Thymus (tissue), 11 donors: ENCODE measurements at regions not wholly inside any gene's neighbourhood (a gene's known extent, or its start where the extent isn't known, plus 50 kb on each side); places are given as distances from the start of the nearest gene placed in this dataset.
"Not testable (repeated sequence)": the region's sequence is repeated elsewhere in the genome, so short reads cannot be mapped to it uniquely, and the experiment has no call there.

Experiments
- DNase-seq, 9 donors: peaks; one replicate each; pipeline ENCODE4 v3.0.0-alpha.2; 2013; ENCODE audit warnings: low spot score in 9 of 9, low read depth in 6 of 9, missing footprints in 1 of 9
- H3K27ac ChIP-seq, 2 donors: one replicate each; pipeline ENCODE4 v1.5.1; 2013; ENCODE audit warnings: control low read depth in 1 of 2, low read depth in 1 of 2, low read length in 1 of 2, mild to moderate bottlenecking in 1 of 2, moderate library complexity in 1 of 2
- H3K27me3 ChIP-seq, 2 donors: one replicate each; pipeline ENCODE4 v1.5.1; 2013; ENCODE audit warnings: low read length in 1 of 2; ENCODE audit not compliant: control insufficient read depth in 2 of 2, insufficient read depth in 1 of 2
- H3K36me3 ChIP-seq, 2 donors: one replicate each; pipeline ENCODE4 v1.5.1; 2013; ENCODE audit warnings: low read length in 1 of 2, mild to moderate bottlenecking in 1 of 2, moderate library complexity in 1 of 2; ENCODE audit not compliant: control insufficient read depth in 2 of 2, insufficient read depth in 2 of 2
- H3K4me1 ChIP-seq, 2 donors: one replicate each; pipeline ENCODE4 v1.5.1; 2013; ENCODE audit warnings: low read length in 2 of 2; ENCODE audit not compliant: control insufficient read depth in 2 of 2, insufficient read depth in 2 of 2
- H3K4me3 ChIP-seq, 2 donors: one replicate each; pipeline ENCODE4 v1.5.1; 2013; ENCODE audit warnings: low read length in 2 of 2, control low read depth in 1 of 2, mild to moderate bottlenecking in 1 of 2
- H3K9me3 ChIP-seq, 2 donors: one replicate each; pipeline ENCODE4 v1.5.1; 2013; ENCODE audit warnings: low read length in 1 of 2, mild to moderate bottlenecking in 1 of 2; ENCODE audit not compliant: control insufficient read depth in 2 of 2, insufficient read depth in 1 of 2
- WGBS: extraction: QIAGEN DNeasy Blood & Tissue Kit; methylation state at CpG from one replicate; pipeline ENCODE4 v1.1.7; 2013; 5-methylcytosine and 5-hydroxymethylcytosine counted together
- donor health status: healthy.

DNA sequence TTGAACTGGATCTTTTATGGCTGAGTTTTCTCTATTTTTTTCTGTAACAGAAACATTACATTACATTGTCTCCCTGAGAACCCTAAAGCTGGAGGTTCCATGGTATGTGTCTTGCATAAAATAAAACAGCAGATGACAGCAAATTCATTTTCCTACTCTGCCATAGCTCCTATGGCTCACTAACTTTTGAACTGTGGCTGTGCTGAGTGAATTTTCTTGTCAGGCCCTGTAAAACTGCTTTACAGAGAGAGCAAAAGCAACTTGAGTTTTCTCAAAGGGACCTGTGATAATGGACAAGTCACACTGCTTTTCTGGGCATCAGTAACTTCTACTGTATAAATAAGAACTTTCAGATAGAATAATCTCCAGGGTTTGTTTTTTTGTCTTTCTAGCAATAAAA is 129.9 kb upstream of the TSC22D2 start:
- Histone ChIP-seq H3K4me3 (no peak overlapping the region), H3K36me3 (no peaks in the 10 kb centered on the region), H3K27ac (no peak overlapping the region), H3K27me3 (no peaks in the 10 kb centered on the region), H3K4me1 (no peaks in the 10 kb centered on the region), H3K9me3 (no peaks in the 10 kb centered on the region)
- DNase-seq = no peak

- Histone ChIP-seq H3K9me3 (no peaks in the 10 kb centered on the region), H3K27me3 (no peaks in the 10 kb centered on the region), H3K4me1 (no peaks in the 10 kb centered on the region), H3K4me3 (no peak overlapping the region), H3K36me3 (no peaks in the 10 kb centered on the region), H3K27ac (no peak overlapping the region)
- no peak for DNase-seq
Measured at GRCh38 chr3:150277444-150277843, 130.7 kb upstream of the TSC22D2 start.

GRCh38 chr3:150275941-150276340 is 132.2 kb upstream of the TSC22D2 start:
- no peaks in the 10 kb centered on the region for H3K27me3 ChIP-seq
- no peaks in the 10 kb centered on the region for H3K9me3 ChIP-seq
- H3K4me3 ChIP-seq = no peak overlapping the region
- H3K4me1 ChIP-seq = no peaks in the 10 kb centered on the region
- WGBS = 88% methylated on average over 3 of the region's 3 CpGs
- DNase-seq = no peak
- H3K27ac ChIP-seq = no peak overlapping the region
- no peaks in the 10 kb centered on the region for H3K36me3 ChIP-seq

DNA sequence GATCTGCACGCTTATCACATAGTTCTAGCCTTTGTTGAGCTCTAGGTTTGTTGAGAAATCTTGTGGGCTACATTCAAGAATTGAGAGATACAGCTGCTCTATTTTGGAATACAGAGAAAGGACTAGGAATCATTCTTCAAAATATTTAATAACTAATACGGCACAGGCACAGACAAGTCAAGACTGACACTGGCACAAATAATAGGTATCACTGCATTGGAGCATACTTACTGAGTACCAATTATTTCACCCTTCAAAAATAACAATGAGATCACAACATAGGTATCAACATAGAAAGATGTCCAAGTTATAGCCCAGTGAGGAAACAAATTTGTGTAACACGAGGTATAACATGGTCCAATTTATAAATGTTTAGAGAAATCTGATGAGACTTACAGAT is 133.7 kb upstream of the TSC22D2 start:
- H3K4me1 ChIP-seq = no peaks in the 10 kb centered on the region
- H3K36me3 ChIP-seq = no peaks in the 10 kb centered on the region
- WGBS = 91% methylated on average over 3 of the region's 3 CpGs
- H3K9me3 ChIP-seq = no peaks in the 10 kb centered on the region
- no peaks in the 10 kb centered on the region for H3K27me3 ChIP-seq
- no peak overlapping the region for H3K4me3 ChIP-seq
- no peak overlapping the region for H3K27ac ChIP-seq
- no peak for DNase-seq

DNA sequence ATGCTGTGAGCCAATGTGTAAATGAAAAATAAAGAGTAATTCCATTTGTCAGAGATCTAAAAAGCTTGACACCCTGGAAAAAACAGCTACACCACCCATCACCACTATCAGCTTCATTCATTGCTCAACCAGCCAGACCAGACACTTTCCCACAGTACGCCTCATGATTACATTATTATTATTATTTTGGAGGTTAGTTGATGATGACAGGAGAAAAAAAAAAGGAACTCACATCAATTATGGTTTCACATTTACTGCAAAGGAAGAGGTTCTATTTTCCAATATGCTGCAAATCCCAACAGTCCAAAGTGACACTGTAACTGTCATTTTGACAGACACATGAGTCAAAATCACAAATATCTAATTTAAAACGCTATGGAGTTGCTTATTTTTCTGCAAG is 134.7 kb upstream of the TSC22D2 start:
- DNase-seq = no peak
- Histone ChIP-seq H3K9me3 (no peaks in the 10 kb centered on the region), H3K36me3 (no peaks in the 10 kb centered on the region), H3K4me1 (no peaks in the 10 kb centered on the region), H3K27me3 (no peaks in the 10 kb centered on the region), H3K27ac (no peak overlapping the region), H3K4me3 (no peak overlapping the region)
- 89% methylated on average over 2 of the region's 2 CpGs for WGBS

DNA sequence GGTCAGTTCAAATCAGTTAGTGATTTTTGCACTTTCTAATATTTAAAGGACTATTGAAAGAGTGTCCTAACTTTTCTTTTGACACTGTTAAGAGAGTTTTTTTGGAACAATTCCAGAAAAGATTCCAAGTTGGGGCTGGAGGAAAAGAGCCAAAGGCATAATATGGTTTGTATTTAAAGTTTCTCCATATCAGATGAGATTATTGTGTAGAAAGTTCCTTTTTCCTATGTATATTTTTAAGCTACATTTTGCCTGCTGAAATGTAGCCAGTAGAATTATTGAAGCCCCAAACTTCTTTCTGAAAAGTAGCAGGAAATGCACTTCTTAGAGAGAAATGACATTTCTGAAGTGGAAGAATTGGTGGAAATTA is 136.5 kb upstream of the TSC22D2 start:
- no peak overlapping the region for H3K4me3 ChIP-seq
- no peaks in the 10 kb centered on the region for H3K4me1 ChIP-seq
- DNase-seq = no peak
- no peaks in the 10 kb centered on the region for H3K27me3 ChIP-seq
- H3K9me3 ChIP-seq = no peaks in the 10 kb centered on the region
- H3K27ac ChIP-seq = peak overlapping the region in 1 of 2 donors; percentile 60
- no peaks in the 10 kb centered on the region for H3K36me3 ChIP-seq

DNA sequence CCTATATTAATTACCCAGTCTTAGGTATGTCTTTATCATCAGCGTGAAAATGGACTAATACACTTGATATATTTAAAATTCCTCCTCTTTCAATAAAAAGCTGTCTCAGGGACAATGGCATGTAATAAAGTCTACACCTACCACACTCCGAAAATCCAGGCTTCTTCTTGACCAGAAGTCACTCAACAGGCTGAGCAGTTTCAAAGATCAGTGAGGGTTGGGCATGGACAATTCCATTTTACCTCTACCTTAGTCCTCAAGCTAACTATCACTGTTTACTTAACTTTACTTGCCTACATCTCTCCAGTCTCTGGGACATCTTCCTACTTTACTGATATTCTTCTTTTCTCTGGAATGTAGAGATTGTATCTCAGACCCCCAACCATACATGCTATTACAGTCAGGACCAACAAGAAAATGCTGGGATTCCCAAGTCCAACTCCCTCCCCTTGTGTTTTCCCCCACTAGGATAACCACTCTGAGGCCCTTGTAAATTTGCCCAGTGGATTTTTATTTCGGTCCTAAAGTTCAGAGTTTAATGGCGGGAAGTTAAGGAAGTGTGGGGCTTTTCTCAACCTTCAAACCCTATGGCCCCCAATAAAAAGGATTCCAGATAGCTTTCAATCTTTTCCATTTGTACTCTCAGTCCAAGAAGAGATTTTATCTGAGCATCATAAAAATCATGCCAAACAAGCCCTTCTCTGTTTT is 137.1 kb upstream of the TSC22D2 start:
- Histone ChIP-seq H3K9me3 (no peaks in the 10 kb centered on the region), H3K27ac (no peak overlapping the region), H3K4me1 (no peaks in the 10 kb centered on the region), H3K4me3 (no peak overlapping the region), H3K27me3 (no peaks in the 10 kb centered on the region), H3K36me3 (no peaks in the 10 kb centered on the region)
- WGBS = 94% methylated on average over 4 of the region's 4 CpGs
- no peak for DNase-seq

- DNase-seq, H3K4me3 ChIP-seq, H3K36me3 ChIP-seq, H3K4me1 ChIP-seq, H3K27ac ChIP-seq, H3K9me3 ChIP-seq, H3K27me3 ChIP-seq: not testable (repeated sequence)
- WGBS = 92% methylated on average over 3 of the region's 3 CpGs
Measured at GRCh38 chr3:150270444-150270843, 137.7 kb upstream of the TSC22D2 start.

- no peaks in the 10 kb centered on the region for H3K27me3 ChIP-seq
- H3K36me3 ChIP-seq = no peaks in the 10 kb centered on the region
- WGBS = 97% methylated on average over 3 of the region's 3 CpGs
- no peaks in the 10 kb centered on the region for H3K4me1 ChIP-seq
- no peak for DNase-seq
- H3K4me3 ChIP-seq = no peak overlapping the region
- no peaks in the 10 kb centered on the region for H3K9me3 ChIP-seq
- H3K27ac ChIP-seq = no peak overlapping the region
Measured at GRCh38 chr3:150269526-150269925, 138.6 kb upstream of the TSC22D2 start.
